Fibroblast of the aortic adventitia (primary cell): ENCODE measurements at regions not wholly inside any gene's neighbourhood (a gene's known extent, or its start where the extent isn't known, plus 50 kb on each side); places are given as distances from the start of the nearest gene placed in this dataset.

Source experiments
- DNase-seq: peaks from one replicate; pipeline ENCODE4 v3.0.0-alpha.2; 2010; ENCODE audit warnings: low read depth
- H3K4me3 ChIP-seq: 2 replicates; pipeline ENCODE4 v1.5.1; 2011; ENCODE audit warnings: low read depth, mild to moderate bottlenecking, control low read depth, low read length, moderate library complexity
- CTCF ChIP-seq: IDR thresholded peaks from 2 replicates; pipeline ENCODE4 v1.5.1; 2011; ENCODE audit warnings: mild to moderate bottlenecking, low read length, control low read depth, inconsistent platforms; ENCODE audit not compliant: insufficient read depth

- TF ChIP-seq CTCF = no peak
- no peak overlapping the region for H3K4me3 ChIP-seq
- DNase-seq = no peak
Observed at GRCh38 chr10:33027088-33027487, 69.1 kb upstream of the ITGB1 start.

GRCh38 chr10:33026422-33026821 lies 68.4 kb upstream of the ITGB1 start:
- H3K4me3 ChIP-seq = no peak overlapping the region
- TF ChIP-seq CTCF = no peak
- no peak for DNase-seq

- TF ChIP-seq CTCF = no peak
- DNase-seq = no peak
- no peak overlapping the region for H3K4me3 ChIP-seq
Observed at GRCh38 chr10:33025910-33026309, 67.9 kb upstream of the ITGB1 start.

GRCh38 chr10:33025039-33025438 lies 67.0 kb upstream of the ITGB1 start:
- no peak overlapping the region for H3K4me3 ChIP-seq
- no peak for DNase-seq
- TF ChIP-seq CTCF = no peak

- no peak overlapping the region for H3K4me3 ChIP-seq
- TF ChIP-seq CTCF = no peak
- DNase-seq = no peak
Observed at GRCh38 chr10:33022691-33023090, 64.7 kb upstream of the ITGB1 start.

GRCh38 chr10:33022090-33022489 lies 64.1 kb upstream of the ITGB1 start:
- H3K4me3 ChIP-seq = no peak overlapping the region
- DNase-seq = no peak
- TF ChIP-seq CTCF = no peak

GRCh38 chr10:33016988-33017387 lies 59.0 kb upstream of the ITGB1 start:
- no peak overlapping the region for H3K4me3 ChIP-seq

More at GRCh38 chr10:33016988-33017387, 59.0 kb upstream of the ITGB1 start:
- no peak for DNase-seq
- TF ChIP-seq CTCF = no peak
